ENCODE measurements at regions not wholly inside any gene's neighbourhood (a gene's known extent, or its start where the extent isn't known, plus 50 kb on each side); places are given as distances from the start of the nearest gene placed in this dataset.

DNA sequence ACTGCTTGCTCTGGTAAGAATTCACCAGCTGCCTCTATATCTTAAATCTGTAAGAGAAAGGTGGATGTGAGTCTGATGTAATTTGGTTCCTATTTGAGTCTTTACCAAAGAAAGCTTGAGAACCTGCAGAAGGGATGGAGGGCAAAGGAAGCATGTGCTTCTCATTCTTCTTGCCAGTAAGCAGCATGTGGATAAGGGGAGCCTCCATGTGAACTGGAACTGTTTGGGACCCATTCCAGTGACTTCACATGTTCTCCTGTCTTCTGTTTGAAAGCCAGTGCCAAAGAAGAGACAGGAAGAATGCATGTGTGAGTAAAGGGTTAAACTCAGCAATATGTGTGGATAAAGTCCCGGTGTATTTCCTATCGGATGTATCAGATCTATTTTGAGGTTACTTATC is 119.6 kb upstream of the ADGRL2 start:
- no peak for TF ChIP-seq ZNF274 (IDR thresholded peaks at IDR 0.05; ENCODE audit: low read depth, low read length)
- no peak overlapping the region for H3K4me3 ChIP-seq (ENCODE audit: low read length)

DNA sequence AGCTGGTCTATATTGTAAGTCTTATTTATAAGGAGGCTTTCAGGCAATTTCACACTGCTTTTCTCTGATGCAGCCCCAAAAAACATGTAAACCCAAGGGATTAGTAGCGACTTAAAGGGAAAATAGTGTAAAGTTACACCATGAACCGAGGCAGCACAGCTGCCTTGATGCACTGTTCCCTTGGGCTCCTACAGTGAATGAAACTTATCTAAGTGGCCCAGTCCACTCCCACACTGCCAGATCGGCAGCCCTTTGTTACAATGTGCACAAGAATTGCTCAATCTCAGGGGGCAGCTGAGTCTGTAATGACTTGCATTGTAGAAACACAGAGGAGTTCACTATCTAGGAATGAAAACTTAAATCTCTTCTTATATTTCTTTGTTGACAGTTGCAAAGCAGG is 120.8 kb upstream of the ADGRL2 start:
- H3K4me3 ChIP-seq (ENCODE audit: low read length) = no peak overlapping the region
- TF ChIP-seq ZNF274 (IDR thresholded peaks at IDR 0.05; ENCODE audit: low read depth, low read length) = no peak

DNA sequence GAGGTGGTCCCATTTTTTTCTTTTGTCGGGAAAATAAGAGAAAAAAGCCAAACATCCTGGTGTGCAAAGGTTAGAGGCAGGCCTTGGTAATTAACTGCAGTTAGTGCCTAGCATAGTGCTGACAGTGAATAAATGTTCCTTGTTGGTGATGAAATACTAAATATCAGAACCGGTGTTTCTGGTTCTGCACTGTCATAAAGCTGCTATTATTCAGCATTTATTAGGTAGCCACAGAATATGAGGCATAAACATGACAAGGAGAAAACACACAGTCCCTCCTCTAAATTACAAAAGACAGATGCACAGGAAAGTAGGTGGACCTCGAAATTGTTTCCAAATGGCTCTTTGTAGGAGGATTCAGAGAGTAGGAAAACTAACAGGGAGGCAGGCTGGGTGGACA is 122.0 kb upstream of the ADGRL2 start:
- H3K4me3 ChIP-seq (ENCODE audit: low read length) = no peak overlapping the region
- no peak for TF ChIP-seq ZNF274 (IDR thresholded peaks at IDR 0.05; ENCODE audit: low read depth, low read length)

DNA sequence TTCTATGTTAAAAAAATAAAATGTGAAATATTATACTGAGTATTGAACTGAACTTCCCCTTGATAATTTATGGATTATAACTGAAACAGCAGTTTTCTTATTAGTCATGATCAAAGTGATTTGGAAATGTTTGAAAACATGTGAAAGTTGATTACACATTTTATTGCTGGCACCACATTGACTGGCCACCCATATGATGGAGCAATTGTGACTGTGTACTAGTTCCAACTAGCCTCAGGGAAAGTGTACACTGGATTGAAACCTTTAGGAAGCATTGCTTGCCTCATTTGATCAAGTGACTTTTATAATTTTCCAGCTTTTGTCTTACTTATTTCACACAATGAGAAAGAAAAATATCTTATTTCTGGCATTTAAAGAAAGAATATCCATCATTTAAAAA is 128.0 kb upstream of the ADGRL2 start:
- no peak for TF ChIP-seq ZNF274 (IDR thresholded peaks at IDR 0.05; ENCODE audit: low read depth, low read length)
- no peak overlapping the region for H3K4me3 ChIP-seq (ENCODE audit: low read length)

DNA sequence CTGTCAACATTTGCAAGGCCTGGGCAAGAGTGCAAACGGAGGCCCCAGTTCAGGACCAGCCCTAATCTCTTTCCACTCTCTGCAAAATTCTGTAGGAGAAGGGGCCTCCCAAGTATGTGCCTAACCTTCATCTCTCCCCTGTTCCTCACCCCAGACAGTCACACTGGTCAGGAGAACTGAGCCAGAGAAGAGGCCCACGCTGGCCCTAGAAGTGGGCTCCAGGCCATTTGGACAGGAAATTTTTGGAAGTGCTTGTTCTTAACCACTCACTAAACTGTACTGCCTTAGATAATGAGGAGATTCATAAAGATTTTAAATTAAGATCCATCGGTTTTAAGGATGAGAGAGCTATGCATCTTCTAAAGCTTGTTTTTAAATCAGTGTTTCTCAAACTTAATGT is 129.7 kb upstream of the ADGRL2 start:
- no peak overlapping the region for H3K4me3 ChIP-seq (ENCODE audit: low read length)
- no peak for TF ChIP-seq ZNF274 (IDR thresholded peaks at IDR 0.05; ENCODE audit: low read depth, low read length)

DNA sequence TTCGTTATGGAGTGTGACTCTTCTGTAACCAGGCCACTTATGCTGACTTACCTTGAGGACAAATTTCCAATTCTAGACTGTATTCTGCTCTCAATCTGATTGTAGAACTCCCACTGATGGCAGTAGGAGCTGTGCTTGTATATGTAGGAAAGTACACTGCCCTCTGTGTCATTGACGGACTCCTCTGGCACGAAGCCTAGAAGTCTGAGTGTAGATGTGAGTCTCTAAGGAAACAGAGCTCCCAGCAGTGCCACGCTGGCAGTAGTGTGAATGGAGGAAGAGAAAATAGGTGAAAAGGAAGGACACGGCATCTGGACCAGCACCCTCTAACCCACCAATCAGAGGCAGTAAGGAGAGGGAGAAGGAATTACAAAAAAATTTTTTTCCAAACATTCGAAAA is 130.4 kb upstream of the ADGRL2 start:
- TF ChIP-seq ZNF274 (IDR thresholded peaks at IDR 0.05; ENCODE audit: low read depth, low read length) = no peak

DNA sequence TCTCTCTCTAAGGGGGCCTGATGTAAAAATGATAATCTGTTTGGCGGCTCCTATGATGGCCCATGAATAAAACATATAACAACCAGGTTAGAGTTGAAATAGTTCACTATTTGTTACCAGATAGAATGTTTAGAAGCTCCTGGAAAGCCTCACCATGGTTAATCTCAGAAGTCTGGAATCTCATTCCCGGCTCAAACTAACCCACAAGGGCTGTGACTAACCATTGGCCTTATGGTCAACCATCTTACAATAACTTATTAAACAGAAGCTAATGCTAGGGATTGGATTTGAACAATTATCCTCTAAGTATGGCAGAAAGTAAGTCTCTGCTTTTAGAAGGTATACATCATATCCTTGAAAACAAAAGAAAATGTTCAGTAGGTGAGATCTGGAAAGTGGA is 134.1 kb upstream of the ADGRL2 start:
- H3K4me3 ChIP-seq (ENCODE audit: low read length) = no peak overlapping the region

More for the DNA sequence above, 130.4 kb upstream of the ADGRL2 start:
- no peak overlapping the region for H3K4me3 ChIP-seq (ENCODE audit: low read length)

DNA sequence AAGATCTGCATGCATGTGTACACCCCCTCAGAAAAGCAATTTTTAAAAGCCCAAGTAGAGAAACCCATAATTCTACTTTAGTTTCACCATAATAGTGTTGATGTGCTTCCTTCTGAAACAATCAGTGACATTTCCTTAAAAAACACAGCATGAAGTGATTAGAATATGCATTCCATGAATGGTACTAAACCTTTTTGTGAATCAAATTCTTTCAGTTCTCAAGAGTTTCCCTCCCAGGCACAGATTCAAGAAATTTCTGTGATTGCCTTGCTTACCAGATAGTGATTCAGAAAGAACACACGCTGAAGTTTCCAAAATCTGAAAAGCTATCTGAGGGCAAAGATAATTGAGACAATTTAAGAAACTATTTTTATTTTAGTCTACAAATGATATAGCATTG is 136.4 kb upstream of the ADGRL2 start:
- no peak overlapping the region for H3K4me3 ChIP-seq (ENCODE audit: low read length)
- no peak for TF ChIP-seq ZNF274 (IDR thresholded peaks at IDR 0.05; ENCODE audit: low read depth, low read length)

More for the DNA sequence above, 134.1 kb upstream of the ADGRL2 start:
- no peak for TF ChIP-seq ZNF274 (IDR thresholded peaks at IDR 0.05; ENCODE audit: low read depth, low read length)

DNA sequence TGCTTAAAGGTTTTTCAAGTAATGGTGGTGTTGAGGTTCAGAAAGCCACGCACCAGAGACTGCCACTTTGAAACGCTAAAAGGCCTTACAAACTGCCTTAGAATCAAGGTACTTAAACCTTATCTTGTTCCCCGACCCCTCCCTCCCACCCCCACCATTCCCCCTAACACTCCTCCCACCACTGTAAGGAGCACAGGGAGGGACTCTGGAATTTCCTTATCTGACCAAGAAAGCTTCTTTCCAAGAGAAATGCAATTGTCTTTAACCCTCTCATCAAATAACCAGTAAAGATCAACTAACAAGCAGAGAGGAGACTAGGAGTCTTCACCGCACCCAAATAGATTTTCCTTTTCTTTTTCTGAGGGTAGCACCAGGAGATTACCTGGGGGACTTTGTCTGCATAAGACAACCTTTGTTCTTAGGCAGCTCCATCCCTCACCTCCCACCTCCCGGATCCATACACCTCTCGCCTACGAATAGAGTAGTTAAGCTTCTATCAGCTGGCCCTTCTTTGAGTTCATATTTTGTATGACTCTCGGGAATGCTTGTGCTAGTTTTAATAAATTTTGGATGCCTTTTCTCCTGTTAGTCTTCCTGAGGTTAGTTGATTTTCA is 137.7 kb upstream of the ADGRL2 start:
- TF ChIP-seq ZNF274 (IDR thresholded peaks at IDR 0.05; ENCODE audit: low read depth, low read length) = no peak

DNA sequence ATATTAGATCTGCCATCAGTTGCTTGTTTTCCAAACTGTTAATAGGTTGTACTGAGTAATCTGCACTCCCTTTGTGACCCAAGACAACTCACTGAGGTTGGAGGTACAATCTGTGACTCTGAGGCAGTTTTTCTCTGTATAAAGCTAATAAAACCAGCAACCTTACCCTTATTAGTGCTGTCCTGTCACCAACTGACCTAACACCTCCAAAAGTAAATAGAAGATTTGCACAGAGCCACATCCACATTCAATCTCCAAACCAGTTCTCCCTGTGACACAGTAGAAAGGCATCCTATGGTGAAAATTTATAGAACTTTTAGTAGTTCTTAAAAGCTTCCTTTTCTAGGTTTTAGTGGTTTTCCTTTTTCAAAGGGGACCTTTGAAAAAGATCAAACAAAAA is 140.4 kb upstream of the ADGRL2 start:
- H3K4me3 ChIP-seq (ENCODE audit: low read length) = no peak overlapping the region
- no peak for TF ChIP-seq ZNF274 (IDR thresholded peaks at IDR 0.05; ENCODE audit: low read depth, low read length)

More for the DNA sequence above, 137.7 kb upstream of the ADGRL2 start:
- H3K4me3 ChIP-seq (ENCODE audit: low read length) = no peak overlapping the region

DNA sequence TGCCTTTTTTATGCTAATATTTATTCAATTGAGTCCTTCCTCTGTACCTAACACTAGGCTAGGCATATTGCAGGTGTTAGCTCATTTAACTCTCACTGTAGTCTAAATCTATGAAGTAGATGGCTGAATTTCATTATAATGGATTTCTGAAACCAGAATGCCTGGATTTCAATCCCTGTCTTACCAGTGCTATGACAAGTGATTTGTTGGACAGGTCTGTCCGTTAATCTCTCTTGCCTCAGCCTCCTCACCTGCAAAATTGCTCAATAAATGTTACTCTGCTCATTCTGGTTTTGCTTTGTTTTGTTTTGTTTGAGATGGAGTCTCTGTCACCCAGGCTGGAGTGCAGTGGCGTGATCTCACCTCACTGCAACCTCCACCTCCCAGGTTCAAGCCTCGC is 146.1 kb upstream of the ADGRL2 start:
- H3K4me3 ChIP-seq (ENCODE audit: low read length) = no peak overlapping the region
- no peak for TF ChIP-seq ZNF274 (IDR thresholded peaks at IDR 0.05; ENCODE audit: low read depth, low read length)

DNA sequence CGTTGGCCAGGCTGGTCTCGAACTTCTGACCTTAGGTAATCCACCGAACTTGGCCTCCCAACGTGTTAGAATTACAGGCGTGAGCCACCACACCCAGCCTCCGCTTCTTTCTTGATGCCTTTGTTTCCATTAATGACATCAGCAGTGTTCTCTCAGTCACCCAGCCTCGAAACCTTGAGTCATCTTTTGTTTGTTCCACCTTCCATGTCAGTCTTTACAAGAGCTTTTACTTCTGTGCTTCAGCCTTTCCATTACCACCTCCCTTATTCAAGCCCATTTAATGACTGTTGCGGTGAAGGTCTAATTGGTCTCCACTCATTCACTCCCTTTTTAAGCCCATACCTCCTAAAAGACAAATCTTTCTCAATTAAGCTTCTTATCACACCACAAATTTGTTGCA is 146.6 kb upstream of the ADGRL2 start:
- TF ChIP-seq ZNF274 (IDR thresholded peaks at IDR 0.05; ENCODE audit: low read depth, low read length) = no peak
- H3K4me3 ChIP-seq (ENCODE audit: low read length) = no peak overlapping the region

DNA sequence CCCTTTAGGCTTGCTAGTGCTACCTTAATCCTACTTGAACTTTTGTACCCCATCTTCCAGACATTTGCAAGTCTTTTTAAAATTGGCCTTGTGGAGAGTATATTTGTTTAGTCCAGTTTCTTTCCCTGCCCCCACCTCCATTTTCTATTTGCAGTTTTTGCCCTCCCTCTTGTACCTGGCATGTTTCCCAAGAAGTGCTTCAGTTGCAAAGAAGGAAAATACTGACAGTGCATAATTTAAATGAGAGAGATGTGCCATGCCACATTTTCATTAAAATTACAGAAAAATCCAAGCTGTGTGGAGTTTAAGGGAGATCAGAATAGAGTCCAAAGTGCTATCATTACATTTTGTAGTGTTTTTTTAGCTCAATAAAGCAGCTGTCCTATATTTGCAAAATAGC is 150.0 kb upstream of the ADGRL2 start:
- TF ChIP-seq ZNF274 (IDR thresholded peaks at IDR 0.05; ENCODE audit: low read depth, low read length) = no peak
- H3K4me3 ChIP-seq (ENCODE audit: low read length) = no peak overlapping the region

DNA sequence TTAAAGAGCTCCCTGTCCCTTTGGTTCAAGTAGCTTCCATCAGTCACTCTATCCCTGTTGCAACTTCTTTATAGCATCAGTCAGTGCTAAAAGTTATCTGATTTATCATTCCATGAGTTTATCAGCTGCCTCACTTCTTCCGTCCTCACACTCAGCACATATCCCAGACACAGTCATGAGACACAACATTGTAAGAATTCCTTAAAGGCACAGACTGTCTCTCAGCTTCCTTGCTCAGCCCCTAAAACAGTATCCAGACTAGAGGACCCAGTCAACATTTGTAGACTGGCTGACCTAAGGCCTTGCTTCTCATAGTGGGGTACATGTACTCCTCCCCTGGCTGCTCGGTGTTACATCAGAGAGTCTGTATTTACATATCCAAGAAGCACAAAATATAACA is 164.9 kb upstream of the ADGRL2 start:
- TF ChIP-seq ZNF274 (IDR thresholded peaks at IDR 0.05; ENCODE audit: low read depth, low read length) = no peak
- H3K4me3 ChIP-seq (ENCODE audit: low read length) = no peak overlapping the region

DNA sequence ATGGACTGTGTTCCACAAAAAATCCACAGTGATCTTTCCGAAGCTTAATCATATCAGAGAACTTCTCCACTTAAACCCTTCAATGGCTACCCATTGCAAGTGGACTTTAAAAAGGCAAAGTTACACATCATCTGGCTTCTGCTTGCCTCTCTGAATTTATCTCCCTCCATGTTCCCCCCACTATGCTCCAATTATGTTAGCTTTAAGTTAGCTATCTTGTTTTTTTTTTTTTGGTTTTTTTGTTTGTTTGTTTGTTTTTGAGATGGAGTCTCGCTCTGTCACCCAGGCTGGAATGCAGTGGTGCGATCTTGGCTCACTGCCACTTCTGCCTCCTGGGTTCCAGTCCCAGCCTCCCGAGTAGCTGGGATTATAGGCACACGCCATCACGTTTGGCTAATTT is 166.4 kb upstream of the ADGRL2 start:
- no peak overlapping the region for H3K4me3 ChIP-seq (ENCODE audit: low read length)
- no peak for TF ChIP-seq ZNF274 (IDR thresholded peaks at IDR 0.05; ENCODE audit: low read depth, low read length)

DNA sequence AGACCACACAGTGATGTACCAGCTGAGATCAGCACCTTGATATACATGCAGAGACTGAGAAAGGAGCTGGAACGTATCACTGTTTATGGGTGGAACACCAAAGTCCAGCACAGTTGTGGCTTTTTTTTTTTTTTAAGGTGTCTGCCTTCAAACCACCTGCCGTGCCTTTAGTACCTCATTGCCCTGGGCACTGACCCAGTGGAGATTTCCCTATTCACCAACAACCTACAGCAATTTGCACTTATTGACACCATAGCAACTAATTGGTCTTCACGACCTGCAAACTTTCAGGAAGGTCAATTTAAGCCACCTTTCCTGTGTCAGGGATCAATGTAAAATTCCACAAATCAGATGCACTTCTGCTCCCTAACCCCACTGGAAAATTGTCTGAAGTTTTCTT is 181.6 kb upstream of the ADGRL2 start:
- no peak overlapping the region for H3K4me3 ChIP-seq (ENCODE audit: low read length)
- TF ChIP-seq ZNF274 (IDR thresholded peaks at IDR 0.05; ENCODE audit: low read depth, low read length) = no peak
